Activated CD4-positive, alpha-beta memory T cell treated with anti-CD3 and anti-CD28 coated beads for 36 hours (primary cell): ENCODE measurements at regions not wholly inside any gene's neighbourhood (a gene's known extent, or its start where the extent isn't known, plus 50 kb on each side); places are given as distances from the start of the nearest gene placed in this dataset.

Experiments
- CTCF ChIA-PET: fragments of 350-600 bp; sonication (Branson Sonifier 250); formaldehyde crosslinking; loops from one replicate; lab custom pipeline; 2021; ENCODE audit warnings: antibody characterized with exemption, inconsistent platforms; lab: Charles Lee
- POLR2A ChIA-PET: fragments of 350-600 bp; sonication (Branson Sonifier 250); formaldehyde crosslinking; loops from one replicate; lab custom pipeline; 2021; ENCODE audit warnings: antibody characterized with exemption; lab: Charles Lee
- DNase-seq: peaks from one replicate; pipeline ENCODE4 v3.0.0-alpha.2; 2020
- H3K27ac Mint-ChIP-seq: one replicate; pipeline ENCODE4 v1.8.0; 2021; ENCODE audit warnings: mixed read lengths
- H3K27me3 Mint-ChIP-seq: one replicate; pipeline ENCODE4 v1.8.0; 2021; ENCODE audit warnings: mixed read lengths
- H3K36me3 Mint-ChIP-seq: one replicate; pipeline ENCODE4 v1.8.0; 2021; ENCODE audit warnings: mixed read lengths
- H3K4me1 Mint-ChIP-seq: one replicate; pipeline ENCODE4 v1.8.0; 2021; ENCODE audit warnings: low read depth, mixed read lengths
- H3K4me3 Mint-ChIP-seq: one replicate; pipeline ENCODE4 v1.8.0; 2021; ENCODE audit warnings: mild to moderate bottlenecking, mixed read lengths
- H3K9me3 Mint-ChIP-seq: one replicate; pipeline ENCODE4 v1.8.0; 2021; ENCODE audit warnings: mixed read lengths
- intact Hi-C: fragments of 100-400 bp; cut with micrococcal nuclease; formaldehyde crosslinking; loops from one replicate; pipeline ENCODE4 v1.15.1; 2023

- H3K4me3 Mint-ChIP-seq = no peak overlapping the region
- DNase-seq = no peak
- CTCF ChIA-PET = interaction anchor here (0.7 to 1.0 kb wide), 2 partner anchors 12 to 315 kb away, joined by 3 read pairs; partner anchors contain the start of gene SNX18
- no peak overlapping the region for H3K27ac Mint-ChIP-seq
- no peaks in the 10 kb centered on the region for H3K36me3 Mint-ChIP-seq
- POLR2A ChIA-PET = no interaction called here
- peaks cover under 1% of the 10 kb centered on the region for H3K27me3 Mint-ChIP-seq
- intact Hi-C loops = no loop called here
- peaks cover 16% of the 10 kb centered on the region for H3K4me1 Mint-ChIP-seq
- H3K9me3 Mint-ChIP-seq = no peaks in the 10 kb centered on the region
Measured at GRCh38 chr5:54832858-54833257, 152.5 kb downstream of the ESM1 start.

- no peak for DNase-seq
- H3K4me3 Mint-ChIP-seq = no peak overlapping the region
- H3K27ac Mint-ChIP-seq = no peak overlapping the region
- H3K27me3 Mint-ChIP-seq = peaks cover under 1% of the 10 kb centered on the region
- H3K9me3 Mint-ChIP-seq = no peaks in the 10 kb centered on the region
- ChIA-PET POLR2A (no interaction called here), CTCF (interaction anchor here (0.7 to 0.9 kb wide), 2 partner anchors 314 to 316 kb away, joined by 3 read pairs; partner anchors contain the start of gene SNX18)
- no peaks in the 10 kb centered on the region for H3K36me3 Mint-ChIP-seq
- intact Hi-C loops = no loop called here
- peaks cover 16% of the 10 kb centered on the region for H3K4me1 Mint-ChIP-seq
Measured at GRCh38 chr5:54832045-54832444, 153.3 kb downstream of the ESM1 start.

- intact Hi-C loops = no loop called here
- H3K27ac Mint-ChIP-seq = no peak overlapping the region
- no peaks in the 10 kb centered on the region for H3K9me3 Mint-ChIP-seq
- no peaks in the 10 kb centered on the region for H3K36me3 Mint-ChIP-seq
- H3K4me3 Mint-ChIP-seq = no peak overlapping the region
- H3K27me3 Mint-ChIP-seq = peaks cover 2% of the 10 kb centered on the region
- POLR2A ChIA-PET = no interaction called here
- CTCF ChIA-PET = interaction anchor here (0.9 kb wide), 1 partner anchor 14 kb away, joined by 3 read pairs; no protein-coding TSS in a partner anchor
- DNase-seq = no peak
- peaks cover 16% of the 10 kb centered on the region for H3K4me1 Mint-ChIP-seq
Measured at GRCh38 chr5:54831233-54831632, 154.2 kb downstream of the ESM1 start.

GRCh38 chr5:54829676-54830535 lies 155.5 kb downstream of the ESM1 start:
- peaks cover 16% of the 10 kb centered on the region for H3K4me1 Mint-ChIP-seq
- ChIA-PET POLR2A (no interaction called here), CTCF (interaction anchor here (0.6 kb wide), 1 partner anchor 15 kb away, joined by 3 read pairs; no protein-coding TSS in a partner anchor)
- H3K4me3 Mint-ChIP-seq = no peak overlapping the region
- intact Hi-C loops = no loop called here
- no peaks in the 10 kb centered on the region for H3K36me3 Mint-ChIP-seq
- H3K9me3 Mint-ChIP-seq = no peaks in the 10 kb centered on the region
- DNase-seq = no peak
- H3K27ac Mint-ChIP-seq = no peak overlapping the region
- peaks cover 2% of the 10 kb centered on the region for H3K27me3 Mint-ChIP-seq

GRCh38 chr5:54829102-54829501 lies 156.3 kb downstream of the ESM1 start:
- Mint-ChIP-seq H3K4me3 (no peak overlapping the region), H3K36me3 (no peaks in the 10 kb centered on the region), H3K27ac (no peak overlapping the region), H3K4me1 (peaks cover 12% of the 10 kb centered on the region), H3K9me3 (no peaks in the 10 kb centered on the region), H3K27me3 (peaks cover 2% of the 10 kb centered on the region)
- ChIA-PET POLR2A (no interaction called here), CTCF (no interaction called here)
- intact Hi-C loops = no loop called here
- DNase-seq = no peak

GRCh38 chr5:54828151-54828550 lies 157.2 kb downstream of the ESM1 start:
- H3K4me1 Mint-ChIP-seq = peaks cover 4% of the 10 kb centered on the region
- no peak overlapping the region for H3K4me3 Mint-ChIP-seq
- ChIA-PET CTCF (no interaction called here), POLR2A (no interaction called here)
- no peak overlapping the region for H3K27ac Mint-ChIP-seq
- peaks cover 2% of the 10 kb centered on the region for H3K27me3 Mint-ChIP-seq
- no peaks in the 10 kb centered on the region for H3K9me3 Mint-ChIP-seq
- DNase-seq = no peak
- H3K36me3 Mint-ChIP-seq = no peaks in the 10 kb centered on the region
- intact Hi-C loops = no loop called here

GRCh38 chr5:54825005-54825404 lies 160.4 kb downstream of the ESM1 start:
- Mint-ChIP-seq H3K4me3 (no peak overlapping the region), H3K4me1 (no peaks in the 10 kb centered on the region), H3K27ac (no peak overlapping the region), H3K36me3 (no peaks in the 10 kb centered on the region), H3K9me3 (no peaks in the 10 kb centered on the region), H3K27me3 (peaks cover 2% of the 10 kb centered on the region)
- intact Hi-C loops = no loop called here
- POLR2A ChIA-PET = no interaction called here
- CTCF ChIA-PET = interaction anchor here (0.7 kb wide), 1 partner anchor 337 kb away, joined by 3 read pairs; no protein-coding TSS in a partner anchor
- no peak for DNase-seq

- intact Hi-C loops = no loop called here
- Mint-ChIP-seq H3K9me3 (no peaks in the 10 kb centered on the region), H3K36me3 (no peaks in the 10 kb centered on the region), H3K4me1 (no peaks in the 10 kb centered on the region), H3K4me3 (no peak overlapping the region), H3K27ac (no peak overlapping the region), H3K27me3 (peaks cover 5% of the 10 kb centered on the region)
- ChIA-PET POLR2A (no interaction called here), CTCF (interaction anchor here (0.6 kb wide), 1 partner anchor 298 kb away, joined by 5 read pairs; no protein-coding TSS in a partner anchor)
- no peak for DNase-seq
Measured at GRCh38 chr5:54823006-54823405, 162.4 kb downstream of the ESM1 start.

- ChIA-PET CTCF (interaction anchor here (0.6 to 0.9 kb wide), 2 partner anchors 23 to 297 kb away, joined by 4 to 5 read pairs; no protein-coding TSS in a partner anchor), POLR2A (no interaction called here)
- no peak for DNase-seq
- Mint-ChIP-seq H3K27ac (no peak overlapping the region), H3K4me3 (no peak overlapping the region), H3K4me1 (no peaks in the 10 kb centered on the region), H3K9me3 (no peaks in the 10 kb centered on the region), H3K36me3 (no peaks in the 10 kb centered on the region), H3K27me3 (peaks cover 5% of the 10 kb centered on the region)
- intact Hi-C loops = no loop called here
Measured at GRCh38 chr5:54822324-54822687, 163.1 kb downstream of the ESM1 start.

GRCh38 chr5:54821445-54822323 lies 163.7 kb downstream of the ESM1 start:
- peaks cover 3% of the 10 kb centered on the region for H3K27me3 Mint-ChIP-seq
- ChIA-PET POLR2A (no interaction called here), CTCF (interaction anchor here (0.9 kb wide), 1 partner anchor 23 kb away, joined by 4 read pairs; no protein-coding TSS in a partner anchor)
- H3K4me1 Mint-ChIP-seq = no peaks in the 10 kb centered on the region
- no peaks in the 10 kb centered on the region for H3K36me3 Mint-ChIP-seq
- H3K27ac Mint-ChIP-seq = no peak overlapping the region
- H3K9me3 Mint-ChIP-seq = no peaks in the 10 kb centered on the region
- intact Hi-C loops = no loop called here
- DNase-seq = no peak
- no peak overlapping the region for H3K4me3 Mint-ChIP-seq

GRCh38 chr5:54820346-54821134 lies 164.9 kb downstream of the ESM1 start:
- no peak for DNase-seq
- Mint-ChIP-seq H3K36me3 (no peaks in the 10 kb centered on the region), H3K4me1 (no peaks in the 10 kb centered on the region), H3K27ac (no peak overlapping the region), H3K4me3 (no peak overlapping the region), H3K27me3 (peaks cover 5% of the 10 kb centered on the region), H3K9me3 (no peaks in the 10 kb centered on the region)
- POLR2A ChIA-PET = no interaction called here
- CTCF ChIA-PET = no interaction called here
- intact Hi-C loops = no loop called here
